ENCODE measurements at regions not wholly inside any gene's neighbourhood (a gene's known extent, or its start where the extent isn't known, plus 50 kb on each side); places are given as distances from the start of the nearest gene placed in this dataset.
"Not testable (repeated sequence)": the region's sequence is repeated elsewhere in the genome, so short reads cannot be mapped to it uniquely, and the experiment has no call there.

- no peak for TF ChIP-seq CTCF (IDR thresholded peaks at IDR 0.05; ENCODE audit: low read depth, low read length, missing control alignments)
- H3K4me3 ChIP-seq (replicated peaks; ENCODE audit: low read depth, low read length): no peak overlapping the region
- DNase-seq (ENCODE audit: extremely low read depth, low read depth): no peak
Observed at GRCh38 chr12:46985816-46986215, 93.6 kb upstream of the PCED1B start.

GRCh38 chr12:46988122-46988521, 91.3 kb upstream of the PCED1B start:
- not testable (repeated sequence) for H3K4me3 ChIP-seq (replicated peaks; ENCODE audit: low read depth, low read length); DNase-seq (ENCODE audit: extremely low read depth, low read depth)

- H3K4me3 ChIP-seq (replicated peaks; ENCODE audit: low read depth, low read length): no peak overlapping the region
- DNase-seq (ENCODE audit: extremely low read depth, low read depth): no peak
- no peak for TF ChIP-seq CTCF (IDR thresholded peaks at IDR 0.05; ENCODE audit: low read depth, low read length, missing control alignments)
Observed at GRCh38 chr12:46990211-46990610, 89.2 kb upstream of the PCED1B start.

- DNase-seq (ENCODE audit: extremely low read depth, low read depth); H3K4me3 ChIP-seq (replicated peaks; ENCODE audit: low read depth, low read length): not testable (repeated sequence)
Observed at GRCh38 chr12:46992051-46992450, 87.4 kb upstream of the PCED1B start.

GRCh38 chr12:46998811-46999368, 80.5 kb upstream of the PCED1B start:
- H3K4me3 ChIP-seq (replicated peaks; ENCODE audit: low read depth, low read length): no peak overlapping the region
- DNase-seq (ENCODE audit: extremely low read depth, low read depth): peak; percentile 44
- no peak for TF ChIP-seq CTCF (IDR thresholded peaks at IDR 0.05; ENCODE audit: low read depth, low read length, missing control alignments)

GRCh38 chr12:47004634-47005033, 74.8 kb upstream of the PCED1B start:
- no peak for TF ChIP-seq CTCF (IDR thresholded peaks at IDR 0.05; ENCODE audit: low read depth, low read length, missing control alignments)
- DNase-seq (ENCODE audit: extremely low read depth, low read depth): no peak
- H3K4me3 ChIP-seq (replicated peaks; ENCODE audit: low read depth, low read length): no peak overlapping the region

GRCh38 chr12:47007048-47007447, 72.4 kb upstream of the PCED1B start:
- no peak for DNase-seq (ENCODE audit: extremely low read depth, low read depth)
- no peak for TF ChIP-seq CTCF (IDR thresholded peaks at IDR 0.05; ENCODE audit: low read depth, low read length, missing control alignments)

GRCh38 chr12:47012552-47012951, 66.9 kb upstream of the PCED1B start:
- no peak overlapping the region for H3K4me3 ChIP-seq (replicated peaks; ENCODE audit: low read depth, low read length)
- no peak for DNase-seq (ENCODE audit: extremely low read depth, low read depth)
- no peak for TF ChIP-seq CTCF (IDR thresholded peaks at IDR 0.05; ENCODE audit: low read depth, low read length, missing control alignments)

More at GRCh38 chr12:47007048-47007447, 72.4 kb upstream of the PCED1B start:
- no peak overlapping the region for H3K4me3 ChIP-seq (replicated peaks; ENCODE audit: low read depth, low read length)
